ENCODE measurements at regions not wholly inside any gene's neighbourhood (a gene's known extent, or its start where the extent isn't known, plus 50 kb on each side); places are given as distances from the start of the nearest gene placed in this dataset.

GRCh38 chr9:134235366-134235765 is 71.0 kb upstream of the RNU6ATAC start:
- H3K79me1 ChIP-seq (ENCODE audit: low read depth, low read length): peaks cover 3% of the 10 kb centered on the region; the same call in 1 of the 2 replicates
- H3K36me3 ChIP-seq (ENCODE audit: control insufficient read depth in 2 of 4, insufficient read depth in 4 of 4, low read length in 3 of 4): no peaks in the 10 kb centered on the region
- no peak overlapping the region for H3K56ac ChIP-seq (replicated peaks; ENCODE audit: insufficient read length, low read depth, low read length)
- no peak overlapping the region for H3K4ac ChIP-seq (replicated peaks; ENCODE audit: insufficient read length, low read depth, low read length)
- H3K9me3 ChIP-seq (ENCODE audit: insufficient read depth in 2 of 2, low read depth in 1 of 2, low read length in 1 of 2): no peaks in the 10 kb centered on the region
- no peak overlapping the region for H2BK15ac ChIP-seq (ENCODE audit: low read length)
- no peak overlapping the region for H3K4me2 ChIP-seq (ENCODE audit: insufficient read depth in 1 of 2, low read depth in 2 of 2, low read length in 2 of 2)
- CTCF ChIA-PET (ENCODE audit: partially characterized antibody): no interaction called here
- no peaks in the 10 kb centered on the region; a peak in 1 of 7 replicates for H3K27me3 ChIP-seq (replicated peaks in 1 of 4; ENCODE audit: control insufficient read depth in 3 of 4, extremely low read depth in 1 of 4, insufficient read depth in 3 of 4, low read length in 3 of 4)
- no peak overlapping the region for H2BK20ac ChIP-seq (ENCODE audit: low read length)
- H3K14ac ChIP-seq (ENCODE audit: insufficient read length): no peak overlapping the region
- no peak overlapping the region for H3K9ac ChIP-seq (replicated peaks in 1 of 4; ENCODE audit: extremely low read depth in 1 of 4, low read depth in 3 of 4, low read length in 3 of 4)
- WGBS, 2 experiments (ENCODE audit: extremely low coverage in 1 of 2, insufficient coverage in 1 of 2, insufficient read length in 1 of 2, insufficient replicate concordance in 2 of 2, low coverage in 1 of 2, low lambda C conversion rate in 2 of 2, missing lambda C conversion rate in 1 of 2): 84% methylated on average over 11 of the region's 16 CpGs; no CpG with 5 or more reads in 1 of the 2 experiments
- no peak overlapping the region for H3K27ac ChIP-seq (ENCODE audit: low read depth, low read length)
- no peaks in the 10 kb centered on the region for H3K4me1 ChIP-seq (replicated peaks in 1 of 4; ENCODE audit: control insufficient read depth in 3 of 4, insufficient read depth in 4 of 4, low read length in 3 of 4)
- FAIRE-seq: no peak
- no peak overlapping the region for H3K4me3 ChIP-seq (ENCODE audit: extremely low read depth in 1 of 4, insufficient read depth in 2 of 4, low read depth in 3 of 4, low read length in 4 of 4)
- no peaks in the 10 kb centered on the region for H3K23me2 ChIP-seq (ENCODE audit: low read depth, low read length)
- H2AK5ac ChIP-seq (ENCODE audit: low read depth, low read length): no peak overlapping the region
- no peak overlapping the region for H2AFZ ChIP-seq (ENCODE audit: low read length)
- no peak overlapping the region for H3K18ac ChIP-seq (ENCODE audit: extremely low read depth, low read length)
- no peak overlapping the region for H4K5ac ChIP-seq (ENCODE audit: insufficient read length, low read depth, low read length)
- H4K8ac ChIP-seq (ENCODE audit: extremely low read depth, insufficient read depth, low read length): no peak overlapping the region
- H3K23ac ChIP-seq (ENCODE audit: insufficient read length): no peak overlapping the region
- POLR2A ChIA-PET (ENCODE audit: partially characterized antibody): no interaction called here
- H4K20me1 ChIP-seq (replicated peaks in 1 of 2; ENCODE audit: control insufficient read depth in 1 of 2, insufficient read depth in 2 of 2, low read length in 2 of 2): no peaks in the 10 kb centered on the region
- no peak overlapping the region for H4K91ac ChIP-seq (replicated peaks; ENCODE audit: insufficient read length, low read length)
- no peak for DNase-seq (ENCODE audit: low read depth in 1 of 2, low spot score in 2 of 2)
- no peaks in the 10 kb centered on the region for H3K79me2 ChIP-seq (ENCODE audit: control insufficient read depth in 1 of 2, insufficient read depth in 2 of 2, low read length in 2 of 2)
- H2BK12ac ChIP-seq (ENCODE audit: low read depth, low read length): no peak overlapping the region
- H2BK5ac ChIP-seq (ENCODE audit: low read depth, low read length): no peak overlapping the region
- no peak overlapping the region for H2BK120ac ChIP-seq (replicated peaks; ENCODE audit: low read depth, low read length)
- no peak for TF ChIP-seq CEBPB (IDR thresholded peaks at IDR 0.05; ENCODE audit: low read depth, low read length)
- TF ChIP-seq RFX5 (IDR thresholded peaks at IDR 0.05; ENCODE audit: borderline replicate concordance, low read depth, low read length): no peak
- no peak for TF ChIP-seq CHD2 (IDR thresholded peaks at IDR 0.05; ENCODE audit: low read length)
